Stomach (tissue), 4 donors: ENCODE measurements at regions not wholly inside any gene's neighbourhood (a gene's known extent, or its start where the extent isn't known, plus 50 kb on each side); places are given as distances from the start of the nearest gene placed in this dataset.

Source experiments
- POLR2A ChIP-seq, 4 donors: fragments of 450-650 bp; IDR thresholded peaks; one replicate each; pipeline ENCODE4 v1.6.1; 2016; ENCODE audit warnings: antibody characterized with exemption in 4 of 4, control low read depth in 2 of 4, mild to moderate bottlenecking in 1 of 4, moderate library complexity in 1 of 4
- TF ChIP-seq, protein P1 (sequence below), 7 experiments: fragments of 450-650 bp in 4 of 7; fragments of 200-600 bp in 3 of 7; sonication (generic) in 3 of 7; IDR thresholded peaks; one replicate each; pipeline ENCODE4 v1.5.1; 2016 to 2019; ENCODE audit warnings: antibody characterized with exemption in 7 of 7, control low read depth in 2 of 7, mild to moderate bottlenecking in 1 of 7

DNA sequence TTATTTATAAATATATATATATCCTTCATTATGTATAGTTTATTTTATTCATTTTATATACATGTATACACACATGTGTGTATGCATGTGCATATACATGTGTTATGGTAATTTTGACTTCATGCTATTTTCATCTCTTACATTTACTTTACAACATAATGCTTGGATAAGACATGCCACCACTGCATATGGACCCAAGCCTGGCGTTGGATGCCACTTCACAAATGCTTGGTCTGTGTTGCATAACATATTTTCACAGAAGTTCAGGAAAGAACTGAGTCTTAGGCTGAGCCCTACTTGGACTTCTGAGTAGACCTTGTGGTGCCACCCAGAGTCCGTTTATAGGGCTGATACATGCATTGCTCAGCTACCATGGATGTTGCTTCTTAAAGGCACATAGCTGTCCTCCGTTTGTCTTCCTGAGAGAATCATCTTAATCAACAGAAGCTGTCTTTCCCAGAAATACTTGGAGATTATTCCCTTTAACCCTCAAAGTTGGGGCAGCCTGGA lies 337.8 kb downstream of the BTBD3 start:
- TF ChIP-seq POLR2A (IDR thresholded peaks at IDR 0.05): no peak
- TF ChIP-seq, protein P1, sequence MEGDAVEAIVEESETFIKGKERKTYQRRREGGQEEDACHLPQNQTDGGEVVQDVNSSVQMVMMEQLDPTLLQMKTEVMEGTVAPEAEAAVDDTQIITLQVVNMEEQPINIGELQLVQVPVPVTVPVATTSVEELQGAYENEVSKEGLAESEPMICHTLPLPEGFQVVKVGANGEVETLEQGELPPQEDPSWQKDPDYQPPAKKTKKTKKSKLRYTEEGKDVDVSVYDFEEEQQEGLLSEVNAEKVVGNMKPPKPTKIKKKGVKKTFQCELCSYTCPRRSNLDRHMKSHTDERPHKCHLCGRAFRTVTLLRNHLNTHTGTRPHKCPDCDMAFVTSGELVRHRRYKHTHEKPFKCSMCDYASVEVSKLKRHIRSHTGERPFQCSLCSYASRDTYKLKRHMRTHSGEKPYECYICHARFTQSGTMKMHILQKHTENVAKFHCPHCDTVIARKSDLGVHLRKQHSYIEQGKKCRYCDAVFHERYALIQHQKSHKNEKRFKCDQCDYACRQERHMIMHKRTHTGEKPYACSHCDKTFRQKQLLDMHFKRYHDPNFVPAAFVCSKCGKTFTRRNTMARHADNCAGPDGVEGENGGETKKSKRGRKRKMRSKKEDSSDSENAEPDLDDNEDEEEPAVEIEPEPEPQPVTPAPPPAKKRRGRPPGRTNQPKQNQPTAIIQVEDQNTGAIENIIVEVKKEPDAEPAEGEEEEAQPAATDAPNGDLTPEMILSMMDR (IDR thresholded peaks at IDR 0.05): no peak
